Body of pancreas (tissue), 4 donors: ENCODE measurements at regions not wholly inside any gene's neighbourhood (a gene's known extent, or its start where the extent isn't known, plus 50 kb on each side); places are given as distances from the start of the nearest gene placed in this dataset.
"Not testable (repeated sequence)": the region's sequence is repeated elsewhere in the genome, so short reads cannot be mapped to it uniquely, and the experiment has no call there.

Source experiments
- ATAC-seq: fragments of 150-250 bp; one replicate; pipeline ENCODE4 v1.9.1; 2016
- DNase-seq, 4 donors: peaks; one replicate each; pipeline ENCODE4 v3.0.0-alpha.2; 2019
- H3K27ac ChIP-seq, 4 donors: fragments of 200-600 bp; sonication (generic); 1 replicate in 3 of 4; 2 replicates in 1 of 4; pipeline versions ENCODE4 v1.5.1 to v1.6.1; 2016 to 2019; ENCODE audit warnings: mild to moderate bottlenecking in 1 of 4, mixed read lengths in 1 of 4, moderate library complexity in 1 of 4
- H3K27me3 ChIP-seq, 2 donors: fragments of 200-600 bp; sonication (generic); one replicate each; pipeline ENCODE4 v1.6.0; 2016; ENCODE audit warnings: mild to moderate bottlenecking in 1 of 2
- H3K36me3 ChIP-seq, 2 donors: fragments of 200-600 bp; sonication (generic); replicated peaks in 1 of 2; 2 replicates each; pipeline ENCODE4 v1.5.1; 2016; ENCODE audit warnings: low read depth in 2 of 2; ENCODE audit not compliant: insufficient read depth in 1 of 2
- H3K4me1 ChIP-seq: fragments of 200-600 bp; sonication (generic); one replicate; pipeline ENCODE4 v1.6.0; 2016
- H3K4me3 ChIP-seq, 2 donors: fragments of 200-600 bp; sonication (generic); 1 replicate in 1 of 2; 2 replicates in 1 of 2; pipeline ENCODE4 v1.5.1; 2016 to 2019
- H3K9me3 ChIP-seq, 3 donors: fragments of 200-600 bp; sonication (generic); 1 replicate in 2 of 3; 2 replicates in 1 of 3; pipeline ENCODE4 v1.5.1; 2016
- POLR2A ChIP-seq, 3 donors: fragments of 450-650 bp; IDR thresholded peaks; one replicate each; pipeline ENCODE4 v1.6.1; 2016; ENCODE audit warnings: antibody characterized with exemption in 3 of 3, mild to moderate bottlenecking in 2 of 3
- WGBS, 2 donors: methylation state at CpG; one replicate each; pipeline ENCODE4 v1.1.5; 2017; 5-methylcytosine and 5-hydroxymethylcytosine counted together
- intact Hi-C: fragments of 100-400 bp; cut with DNase I; formaldehyde crosslinking; loops from one replicate; pipeline ENCODE4 v1.15.1; 2023
- TF ChIP-seq, protein P1 (sequence below), 7 experiments: fragments of 450-650 bp in 4 of 7; fragments of 200-600 bp in 3 of 7; sonication (generic) in 3 of 7; IDR thresholded peaks; one replicate each; pipeline ENCODE4 v1.5.1; 2016 to 2019; ENCODE audit warnings: antibody characterized with exemption in 7 of 7

DNA sequence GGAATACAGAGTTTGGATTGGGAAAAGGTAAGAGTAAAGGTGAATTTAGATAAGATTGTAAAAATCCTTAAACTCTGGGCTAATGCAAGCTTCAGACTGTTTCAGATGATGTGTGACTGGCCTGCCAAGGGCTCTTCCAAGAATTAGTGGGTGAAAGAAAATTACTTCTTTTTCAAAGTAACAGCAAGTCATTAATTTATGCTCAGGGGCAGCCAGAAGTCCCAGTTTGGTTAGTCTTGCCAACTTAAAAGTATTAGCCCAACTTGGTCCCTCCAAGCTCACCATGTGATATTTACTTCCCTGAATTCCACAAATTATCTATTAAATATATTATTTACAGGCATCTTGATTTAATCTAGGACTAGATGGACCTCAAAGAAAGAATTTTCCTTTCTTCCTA lies 947.8 kb downstream of the NR2F1-AS1 start:
- Histone ChIP-seq H3K27ac (no peak overlapping the region), H3K9me3 (no peaks in the 10 kb centered on the region), H3K4me1 (no peaks in the 10 kb centered on the region), H3K4me3 (no peak overlapping the region), H3K36me3 (no peaks in the 10 kb centered on the region), H3K27me3 (no peaks in the 10 kb centered on the region)
- intact Hi-C loops, result no loop called here
- ATAC-seq, result no peak
- no peak for DNase-seq
- TF ChIP-seq, protein P1, sequence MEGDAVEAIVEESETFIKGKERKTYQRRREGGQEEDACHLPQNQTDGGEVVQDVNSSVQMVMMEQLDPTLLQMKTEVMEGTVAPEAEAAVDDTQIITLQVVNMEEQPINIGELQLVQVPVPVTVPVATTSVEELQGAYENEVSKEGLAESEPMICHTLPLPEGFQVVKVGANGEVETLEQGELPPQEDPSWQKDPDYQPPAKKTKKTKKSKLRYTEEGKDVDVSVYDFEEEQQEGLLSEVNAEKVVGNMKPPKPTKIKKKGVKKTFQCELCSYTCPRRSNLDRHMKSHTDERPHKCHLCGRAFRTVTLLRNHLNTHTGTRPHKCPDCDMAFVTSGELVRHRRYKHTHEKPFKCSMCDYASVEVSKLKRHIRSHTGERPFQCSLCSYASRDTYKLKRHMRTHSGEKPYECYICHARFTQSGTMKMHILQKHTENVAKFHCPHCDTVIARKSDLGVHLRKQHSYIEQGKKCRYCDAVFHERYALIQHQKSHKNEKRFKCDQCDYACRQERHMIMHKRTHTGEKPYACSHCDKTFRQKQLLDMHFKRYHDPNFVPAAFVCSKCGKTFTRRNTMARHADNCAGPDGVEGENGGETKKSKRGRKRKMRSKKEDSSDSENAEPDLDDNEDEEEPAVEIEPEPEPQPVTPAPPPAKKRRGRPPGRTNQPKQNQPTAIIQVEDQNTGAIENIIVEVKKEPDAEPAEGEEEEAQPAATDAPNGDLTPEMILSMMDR (IDR thresholded peaks at IDR 0.05), result no peak
- TF ChIP-seq POLR2A (IDR thresholded peaks at IDR 0.05), result no peak

DNA sequence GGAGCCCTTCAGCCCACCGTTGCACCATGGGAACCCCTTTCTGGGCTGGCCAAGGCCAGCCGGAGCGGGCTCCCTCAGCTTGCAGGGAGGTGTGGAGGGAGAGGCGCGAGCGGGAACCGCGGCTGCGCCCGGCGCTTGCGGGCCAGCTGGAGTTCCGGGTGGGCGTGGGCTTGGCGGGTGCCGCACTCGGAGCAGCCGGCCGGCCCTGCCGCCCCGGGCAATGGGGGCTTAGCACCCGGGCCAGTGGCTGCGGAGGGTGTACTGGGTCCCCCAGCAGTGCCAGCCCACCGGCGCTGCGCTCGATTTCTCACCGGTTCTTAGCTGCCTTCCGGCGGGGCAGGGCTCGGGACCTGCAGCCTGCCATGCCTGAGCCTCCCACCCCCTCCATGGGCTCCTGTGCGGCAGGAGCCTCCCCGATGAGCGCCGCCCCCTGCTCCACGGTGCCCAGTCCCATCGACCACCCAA lies 949.8 kb downstream of the NR2F1-AS1 start:
- H3K27ac ChIP-seq, H3K4me3 ChIP-seq, H3K4me1 ChIP-seq, H3K27me3 ChIP-seq, DNase-seq, H3K36me3 ChIP-seq, H3K9me3 ChIP-seq, intact Hi-C loops, ATAC-seq: not testable (repeated sequence)
- WGBS, 2 donors, result 91 to 94% methylated on average over 11 to 37 of the region's 37 CpGs

DNA sequence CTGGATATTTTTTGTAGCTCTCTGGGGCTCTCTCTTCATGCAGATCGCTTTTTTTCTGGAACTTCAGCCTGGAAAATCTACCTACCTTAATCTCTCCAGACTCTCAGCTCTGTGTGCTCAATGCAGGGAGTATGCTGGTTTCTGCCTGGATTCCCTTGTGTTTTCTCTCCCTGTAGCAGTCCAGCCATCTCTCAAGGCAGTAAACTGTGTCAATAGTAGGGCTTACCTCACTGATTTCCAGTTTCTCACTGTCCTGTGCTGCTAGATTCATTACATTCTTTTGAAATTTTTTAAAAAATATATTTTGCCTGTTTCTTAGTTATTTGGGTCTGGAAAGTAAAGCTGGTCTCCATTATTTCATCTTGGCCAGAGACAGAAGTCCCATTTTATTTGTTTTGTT lies 951.4 kb downstream of the NR2F1-AS1 start:
- H3K27me3 ChIP-seq, result no peaks in the 10 kb centered on the region
- DNase-seq (no peak), ATAC-seq (no peak)
- H3K36me3 ChIP-seq, result no peaks in the 10 kb centered on the region
- intact Hi-C loops, result no loop called here
- TF ChIP-seq, protein P1 (IDR thresholded peaks at IDR 0.05), result no peak
- TF ChIP-seq POLR2A (IDR thresholded peaks at IDR 0.05), result no peak
- H3K9me3 ChIP-seq, result no peaks in the 10 kb centered on the region
- no peak overlapping the region for H3K27ac ChIP-seq
- H3K4me1 ChIP-seq, result no peaks in the 10 kb centered on the region
- no peak overlapping the region for H3K4me3 ChIP-seq
- WGBS, 2 donors, result 71 to 79% methylated on average over 1 of the region's 1 CpG

DNA sequence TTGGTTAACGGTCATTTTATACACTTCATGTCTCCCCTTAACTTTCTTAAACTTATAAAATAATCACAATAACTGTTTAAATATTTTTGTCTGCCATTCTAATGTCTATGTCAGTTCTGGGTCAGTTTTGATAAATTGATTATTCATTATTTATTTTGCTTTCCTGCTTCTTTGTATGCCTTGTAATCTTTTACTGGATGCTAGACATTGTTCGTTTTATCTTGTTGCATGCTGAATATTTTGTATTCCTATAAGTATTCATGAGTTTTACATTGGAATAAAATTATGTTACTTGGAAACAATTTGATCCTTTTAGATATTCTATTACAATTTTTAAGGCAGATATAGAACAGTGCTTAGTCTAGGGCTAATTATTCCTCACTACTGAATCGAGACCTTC lies 952.0 kb downstream of the NR2F1-AS1 start:
- no peaks in the 10 kb centered on the region for H3K4me1 ChIP-seq
- H3K36me3 ChIP-seq, result no peaks in the 10 kb centered on the region
- H3K27ac ChIP-seq, result no peak overlapping the region
- ATAC-seq (no peak), DNase-seq (no peak)
- intact Hi-C loops, result no loop called here
- H3K9me3 ChIP-seq, result no peaks in the 10 kb centered on the region
- no peak overlapping the region for H3K4me3 ChIP-seq
- no peaks in the 10 kb centered on the region for H3K27me3 ChIP-seq
- TF ChIP-seq, protein P1 (IDR thresholded peaks at IDR 0.05), result no peak
- no peak for TF ChIP-seq POLR2A (IDR thresholded peaks at IDR 0.05)
- WGBS, 2 donors, result 72 to 75% methylated on average over 3 of the region's 3 CpGs

DNA sequence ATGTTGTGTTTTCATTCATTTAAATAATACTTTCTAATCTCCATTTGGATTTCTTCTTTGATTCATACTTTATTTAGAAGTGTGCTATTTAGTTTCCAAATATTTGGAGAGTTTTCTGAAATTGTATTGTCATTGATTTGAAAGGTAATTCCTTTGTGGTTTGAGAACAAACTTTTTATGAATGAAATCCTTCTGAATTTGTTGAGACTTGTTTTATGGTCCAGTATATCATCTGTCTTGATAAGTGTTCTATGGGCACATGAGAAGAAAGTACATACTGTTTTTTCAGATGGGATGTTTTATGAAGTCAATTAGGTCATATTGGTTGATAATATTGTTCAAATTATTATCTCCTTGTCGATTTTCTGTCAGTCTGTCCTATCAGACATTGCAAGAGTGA lies 953.8 kb downstream of the NR2F1-AS1 start:
- Histone ChIP-seq H3K27me3 (no peaks in the 10 kb centered on the region), H3K4me1 (no peaks in the 10 kb centered on the region), H3K27ac (no peak overlapping the region), H3K9me3 (no peaks in the 10 kb centered on the region), H3K4me3 (no peak overlapping the region), H3K36me3 (no peaks in the 10 kb centered on the region)
- DNase-seq, result no peak
- 37 to 44% methylated on average over 1 of the region's 1 CpG for WGBS, 2 donors
- TF ChIP-seq POLR2A (IDR thresholded peaks at IDR 0.05), result no peak
- TF ChIP-seq, protein P1 (IDR thresholded peaks at IDR 0.05), result no peak
- intact Hi-C loops, result no loop called here
- ATAC-seq, result no peak
